GM19043 (cell line): ENCODE measurements at regions not wholly inside any gene's neighbourhood (a gene's known extent, or its start where the extent isn't known, plus 50 kb on each side); places are given as distances from the start of the nearest gene placed in this dataset.

Source experiments
- ATAC-seq: cut with Tn5 transposase; IDR thresholded peaks from one replicate; pipeline ENCODE4 v1.9.1; 2021; ENCODE audit warnings: low read depth; ENCODE audit not compliant: unreplicated experiment

GRCh38 chr2:20523073-20523798 lies 76.4 kb downstream of the RHOB start:
- no peak for ATAC-seq

GRCh38 chr2:20523799-20524187 lies 76.9 kb downstream of the RHOB start:
- no peak for ATAC-seq

- ATAC-seq, result peak; percentile 69
These were observed 77.7 kb downstream of the RHOB start for GRCh38 chr2:20524412-20525040.

GRCh38 chr2:20525041-20526035 lies 78.5 kb downstream of the RHOB start:
- ATAC-seq, result peak; percentile 83

GRCh38 chr2:20526160-20526559 lies 79.3 kb downstream of the RHOB start:
- no peak for ATAC-seq

- ATAC-seq, result no peak
These were observed 79.8 kb downstream of the RHOB start for GRCh38 chr2:20526708-20527107.

GRCh38 chr2:20528713-20529112 lies 81.8 kb downstream of the RHOB start:
- no peak for ATAC-seq

- no peak for ATAC-seq
These were observed 83.6 kb downstream of the RHOB start for GRCh38 chr2:20530520-20530919.

- no peak for ATAC-seq
These were observed 84.9 kb downstream of the RHOB start for GRCh38 chr2:20531633-20532262.

- no peak for ATAC-seq
These were observed 86.0 kb downstream of the RHOB start for GRCh38 chr2:20532634-20533437.

- ATAC-seq, result no peak
These were observed 87.2 kb downstream of the RHOB start for GRCh38 chr2:20533993-20534622.

- no peak for ATAC-seq
These were observed 88.3 kb downstream of the RHOB start for GRCh38 chr2:20534913-20535801.

GRCh38 chr2:20536619-20537422 lies 89.9 kb downstream of the RHOB start:
- no peak for ATAC-seq

GRCh38 chr2:20537423-20538307 lies 90.8 kb downstream of the RHOB start:
- no peak for ATAC-seq

GRCh38 chr2:20538308-20539132 lies 91.6 kb downstream of the RHOB start:
- ATAC-seq, result no peak
